Gastrocnemius medialis (tissue), 4 donors: ENCODE measurements at regions not wholly inside any gene's neighbourhood (a gene's known extent, or its start where the extent isn't known, plus 50 kb on each side); places are given as distances from the start of the nearest gene placed in this dataset.
"Not testable (repeated sequence)": the region's sequence is repeated elsewhere in the genome, so short reads cannot be mapped to it uniquely, and the experiment has no call there.

Experiments
- CTCF ChIP-seq, 5 experiments: fragments of 450-650 bp in 3 of 5; fragments of 200-600 bp in 2 of 5; sonication (generic) in 2 of 5; IDR thresholded peaks in 4 of 5; conservative IDR thresholded peaks in 1 of 5; 1 replicate in 4 of 5; 2 replicates in 1 of 5; pipeline ENCODE4 v1.5.1; 2016 to 2019; ENCODE audit warnings: antibody characterized with exemption in 5 of 5, mild to moderate bottlenecking in 3 of 5, moderate library complexity in 3 of 5
- POLR2A ChIP-seq, 2 donors: fragments of 450-650 bp; IDR thresholded peaks; one replicate each; pipeline ENCODE4 v1.6.1; 2017; ENCODE audit warnings: antibody characterized with exemption in 2 of 2, mild to moderate bottlenecking in 2 of 2, moderate library complexity in 2 of 2

- TF ChIP-seq CTCF (IDR thresholded peaks at IDR 0.05 in 4 of 5, conservative IDR thresholded peaks at IDR 0.05 in 1 of 5); POLR2A (IDR thresholded peaks at IDR 0.05): not testable (repeated sequence)
Observed at GRCh38 chr11:67791598-67792170, 117.3 kb upstream of the ALDH3B2 start.
